ENCODE measurements at regions not wholly inside any gene's neighbourhood (a gene's known extent, or its start where the extent isn't known, plus 50 kb on each side); places are given as distances from the start of the nearest gene placed in this dataset.

GRCh38 chr2:128689971-128690370, 371.3 kb upstream of the HS6ST1 start:
- no peak overlapping the region for H3K27ac ChIP-seq
- no peak for DNase-seq (ENCODE audit: low read depth, low spot score)

GRCh38 chr2:128690431-128690830, 371.8 kb upstream of the HS6ST1 start:
- H3K27ac ChIP-seq, result no peak overlapping the region
- DNase-seq (ENCODE audit: low read depth, low spot score), result no peak

DNA sequence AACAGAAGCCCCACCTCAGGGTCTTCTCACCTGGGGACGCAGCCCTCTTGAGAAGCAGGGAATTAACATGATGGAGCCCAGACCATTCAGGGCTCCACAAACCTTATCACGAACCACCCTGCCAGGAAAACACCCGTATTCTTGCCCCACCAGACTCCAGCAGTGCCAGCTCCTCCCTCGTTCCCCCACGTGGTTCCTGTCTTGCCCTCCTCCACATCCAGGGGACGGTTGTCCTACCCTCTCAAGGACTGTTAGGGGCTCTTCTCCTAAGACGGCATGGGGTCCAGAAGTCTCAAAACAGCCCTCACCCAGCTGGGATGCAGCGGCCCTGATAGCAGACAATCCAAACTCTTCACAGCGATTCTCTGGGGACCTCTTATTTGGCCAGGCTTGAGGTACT, 372.2 kb upstream of the HS6ST1 start:
- DNase-seq (ENCODE audit: low read depth, low spot score), result no peak
- no peak overlapping the region for H3K27ac ChIP-seq

DNA sequence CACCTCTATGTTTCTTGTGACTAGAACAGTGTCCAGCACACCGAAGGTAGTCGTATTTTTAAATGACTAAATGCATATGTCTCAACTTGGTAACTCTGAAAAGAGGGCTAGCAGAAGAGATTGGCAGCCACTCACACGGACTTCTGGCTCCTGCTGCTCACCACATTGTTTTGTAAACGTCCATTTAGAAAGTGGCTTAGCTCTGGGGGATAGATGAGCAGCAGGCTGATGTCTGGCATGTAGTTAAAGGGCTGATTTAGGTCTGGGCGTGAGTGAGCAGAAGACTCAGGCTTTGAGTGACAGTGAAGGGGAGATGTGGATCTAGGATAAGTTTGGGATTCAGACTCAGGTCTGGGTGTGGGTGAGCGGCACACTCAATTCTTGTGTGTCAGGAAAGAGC, 372.9 kb upstream of the HS6ST1 start:
- H3K27ac ChIP-seq, result no peak overlapping the region
- DNase-seq (ENCODE audit: low read depth, low spot score), result no peak

DNA sequence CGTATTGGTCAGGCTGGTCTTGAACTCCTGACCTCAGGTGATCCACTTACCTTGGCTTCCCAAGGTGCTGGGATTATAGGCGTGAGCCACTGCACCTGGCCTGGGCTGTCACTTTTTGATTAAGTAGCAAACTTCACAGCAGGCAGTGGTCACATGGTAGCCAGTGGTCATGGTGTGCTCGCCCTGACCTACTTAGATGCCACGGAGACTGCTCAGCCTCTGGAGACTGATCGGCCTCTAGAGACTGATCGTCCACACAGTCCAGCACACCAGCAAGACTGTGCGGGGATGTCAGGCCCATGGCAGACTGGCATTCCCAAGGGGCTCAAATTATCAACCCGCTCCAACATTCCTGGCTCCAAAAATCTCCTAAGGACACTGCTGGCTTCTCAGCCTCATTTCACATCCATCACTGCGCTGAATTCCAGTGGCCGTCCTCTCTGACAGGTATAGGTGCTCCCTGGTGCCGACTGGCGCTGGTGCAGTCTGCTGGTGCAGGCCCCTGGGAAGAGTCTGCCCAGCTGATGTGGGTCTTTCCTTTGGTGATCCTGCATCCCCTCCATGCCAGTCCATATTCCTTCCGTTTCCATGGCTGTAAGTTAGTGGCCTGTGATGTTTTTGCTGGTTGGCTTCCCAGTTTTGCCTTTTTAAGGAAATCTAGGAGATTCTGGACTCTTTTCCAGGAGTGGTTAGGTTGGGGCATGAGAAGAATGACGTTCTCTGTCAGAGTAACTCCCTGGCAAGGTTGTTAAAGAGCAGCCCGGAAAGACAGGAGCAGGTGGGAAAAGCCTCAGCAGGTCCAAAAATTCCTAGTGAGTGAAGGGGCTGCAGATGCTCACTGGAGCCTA, 374.5 kb upstream of the HS6ST1 start:
- H3K27ac ChIP-seq, result no peak overlapping the region
- DNase-seq (ENCODE audit: low read depth, low spot score), result no peak

DNA sequence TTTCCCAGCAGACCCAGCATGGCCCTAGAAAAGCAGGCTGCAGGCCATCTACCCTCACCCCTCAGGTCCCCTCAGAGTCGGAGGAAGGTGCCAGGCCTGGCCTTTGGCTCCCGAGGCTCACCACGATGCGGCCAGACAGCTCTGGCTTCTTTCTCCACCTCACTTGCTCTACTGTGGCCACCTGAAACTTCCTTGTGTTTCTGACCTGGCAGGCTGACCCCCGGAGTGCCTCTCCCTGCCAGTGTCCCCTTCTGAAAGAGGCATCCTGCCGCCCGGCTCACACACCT, 375.0 kb upstream of the HS6ST1 start:
- H3K27ac ChIP-seq, result no peak overlapping the region
- no peak for DNase-seq (ENCODE audit: low read depth, low spot score)

GRCh38 chr2:128695646-128696220, 377.1 kb upstream of the HS6ST1 start:
- no peak for DNase-seq (ENCODE audit: low read depth, low spot score)
- no peak overlapping the region for H3K27ac ChIP-seq

GRCh38 chr2:128696421-128696820, 377.8 kb upstream of the HS6ST1 start:
- DNase-seq (ENCODE audit: low read depth, low spot score), result no peak
- H3K27ac ChIP-seq, result no peak overlapping the region

DNA sequence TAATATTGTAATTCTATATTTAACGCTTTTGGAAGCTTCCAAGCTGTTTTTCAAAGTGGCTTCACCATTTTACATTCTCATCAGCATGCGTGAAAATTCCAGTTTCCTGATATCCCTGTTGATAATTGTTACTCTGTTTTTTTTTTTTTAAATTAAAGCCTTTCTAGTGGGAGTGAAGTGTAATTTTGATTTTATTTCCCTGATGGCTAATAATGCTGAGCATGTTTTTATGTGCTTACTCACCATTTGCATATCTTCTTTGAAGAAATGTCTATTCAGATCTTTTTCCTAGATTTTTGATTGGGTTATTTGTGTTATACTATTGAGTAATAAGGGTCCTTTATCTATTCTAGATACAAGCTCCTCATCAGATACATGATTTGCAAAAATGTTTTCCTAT, 382.8 kb upstream of the HS6ST1 start:
- no peak overlapping the region for H3K27ac ChIP-seq
- DNase-seq (ENCODE audit: low read depth, low spot score), result no peak

DNA sequence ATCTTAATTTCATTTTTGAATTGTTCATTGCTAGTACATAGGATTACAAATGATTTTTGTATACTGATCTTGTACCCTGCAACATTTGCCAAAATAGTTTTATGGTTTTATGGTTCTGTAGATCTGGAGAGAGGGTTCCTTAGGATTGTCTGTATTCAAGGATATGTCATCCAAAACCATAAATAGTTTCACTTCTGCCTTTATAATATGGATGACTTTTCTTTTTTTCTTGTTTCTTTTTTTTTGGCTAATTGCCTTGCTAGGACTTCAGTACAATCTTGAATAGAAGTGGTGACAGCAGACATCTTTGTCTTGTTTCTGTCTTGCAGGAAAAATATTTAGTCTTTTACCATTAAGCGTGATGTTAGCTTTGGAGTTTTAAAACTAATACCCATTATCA, 383.9 kb upstream of the HS6ST1 start:
- H3K27ac ChIP-seq, result no peak overlapping the region
- no peak for DNase-seq (ENCODE audit: low read depth, low spot score)

DNA sequence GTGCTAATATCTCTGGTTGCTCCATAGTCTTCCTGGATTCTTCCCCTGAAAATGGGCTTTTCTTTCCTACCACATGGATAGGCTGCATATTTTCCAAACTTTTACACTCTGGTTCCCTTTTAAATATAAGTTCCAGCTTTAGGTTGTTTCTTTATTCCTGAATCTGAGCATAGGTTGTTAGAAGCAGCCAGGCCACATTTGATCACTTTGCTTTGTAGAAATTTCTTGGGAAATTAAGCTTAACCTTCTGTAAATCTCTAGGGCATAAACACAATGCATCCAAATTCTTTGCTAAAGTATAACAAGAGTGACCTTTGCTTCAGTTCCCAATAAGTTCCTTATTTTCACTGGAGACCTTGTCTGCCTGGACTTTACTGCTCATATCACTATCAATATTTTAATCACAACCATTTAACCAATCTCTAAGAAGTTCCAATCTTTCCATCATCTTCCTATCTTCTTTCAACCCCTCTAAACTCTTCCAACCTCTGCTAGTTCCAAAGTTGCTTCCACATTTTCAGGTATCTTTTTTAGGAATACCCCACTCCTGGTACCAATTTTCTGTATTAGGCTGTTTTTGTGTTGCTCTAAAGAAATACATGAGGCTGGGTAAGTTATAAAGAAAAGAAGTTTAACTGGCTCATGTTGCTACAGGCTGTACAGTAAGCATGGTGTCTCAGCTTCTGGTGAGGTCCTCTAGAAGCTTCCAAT, 389.6 kb upstream of the HS6ST1 start:
- no peak for DNase-seq (ENCODE audit: low read depth, low spot score)
- H3K27ac ChIP-seq, result no peak overlapping the region

GRCh38 chr2:128710242-128710641, 391.6 kb upstream of the HS6ST1 start:
- H3K27ac ChIP-seq, result no peak overlapping the region
- DNase-seq (ENCODE audit: low read depth, low spot score), result no peak

GRCh38 chr2:128710729-128711128, 392.1 kb upstream of the HS6ST1 start:
- no peak overlapping the region for H3K27ac ChIP-seq
- DNase-seq (ENCODE audit: low read depth, low spot score), result no peak

GRCh38 chr2:128714285-128714684, 395.6 kb upstream of the HS6ST1 start:
- no peak for DNase-seq (ENCODE audit: low read depth, low spot score)
- no peak overlapping the region for H3K27ac ChIP-seq

- no peak for DNase-seq (ENCODE audit: low read depth, low spot score)
- no peak overlapping the region for H3K27ac ChIP-seq
These were observed 396.2 kb upstream of the HS6ST1 start for GRCh38 chr2:128714851-128715312.

DNA sequence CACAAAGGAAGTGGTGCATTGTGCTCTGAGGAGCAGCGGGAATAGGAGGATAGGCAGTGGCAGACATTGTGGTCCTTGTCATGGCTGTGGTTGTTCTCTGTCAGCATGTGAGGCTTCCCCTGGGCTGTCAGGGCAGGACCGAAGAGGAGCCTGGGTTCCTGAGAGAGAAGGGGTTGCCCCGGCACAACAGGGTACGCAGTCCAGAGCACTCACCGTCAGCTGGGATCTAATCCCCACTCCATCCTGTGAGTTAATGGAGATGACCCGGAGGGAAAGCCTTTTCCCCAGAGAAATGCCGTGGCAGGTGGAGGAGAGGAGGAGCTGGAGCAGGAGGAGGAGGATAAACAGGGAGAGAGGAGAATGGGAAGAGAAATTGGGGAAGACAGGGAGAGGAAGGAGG, 396.7 kb upstream of the HS6ST1 start:
- H3K27ac ChIP-seq, result no peak overlapping the region
- DNase-seq (ENCODE audit: low read depth, low spot score), result no peak

- DNase-seq (ENCODE audit: low read depth, low spot score), result no peak
- H3K27ac ChIP-seq, result no peak overlapping the region
These were observed 397.6 kb upstream of the HS6ST1 start for GRCh38 chr2:128716299-128716721.

- no peak for DNase-seq (ENCODE audit: low read depth, low spot score)
- H3K27ac ChIP-seq, result no peak overlapping the region
These were observed 399.4 kb upstream of the HS6ST1 start for GRCh38 chr2:128717758-128718710.

- DNase-seq (ENCODE audit: low read depth, low spot score), result no peak
These were observed 401.7 kb upstream of the HS6ST1 start for GRCh38 chr2:128720080-128721022.

More at GRCh38 chr2:128720080-128721022, 401.7 kb upstream of the HS6ST1 start:
- H3K27ac ChIP-seq, result no peak overlapping the region

Measured in epithelial cell of prostate (primary cell).